Left lobe of liver (tissue), 2 donors: ENCODE measurements at regions not wholly inside any gene's neighbourhood (a gene's known extent, or its start where the extent isn't known, plus 50 kb on each side); places are given as distances from the start of the nearest gene placed in this dataset.
"Not testable (repeated sequence)": the region's sequence is repeated elsewhere in the genome, so short reads cannot be mapped to it uniquely, and the experiment has no call there.

Source experiments
- ATAC-seq: fragments of 200-7000 bp; cut with Tn5 transposase; one replicate; pipeline ENCODE4 v1.9.1; 2020; ENCODE audit warnings: mild to moderate bottlenecking, moderate library complexity
- DNase-seq: peaks from one replicate; pipeline ENCODE4 v3.0.0-alpha.2; 2020; ENCODE audit warnings: low spot score
- donor health status: DM: no; HTN: no; CAD: no; lungs with moderate emphysema.
- donor health status: DM: no; HTN: yes; CAD: no.

DNA sequence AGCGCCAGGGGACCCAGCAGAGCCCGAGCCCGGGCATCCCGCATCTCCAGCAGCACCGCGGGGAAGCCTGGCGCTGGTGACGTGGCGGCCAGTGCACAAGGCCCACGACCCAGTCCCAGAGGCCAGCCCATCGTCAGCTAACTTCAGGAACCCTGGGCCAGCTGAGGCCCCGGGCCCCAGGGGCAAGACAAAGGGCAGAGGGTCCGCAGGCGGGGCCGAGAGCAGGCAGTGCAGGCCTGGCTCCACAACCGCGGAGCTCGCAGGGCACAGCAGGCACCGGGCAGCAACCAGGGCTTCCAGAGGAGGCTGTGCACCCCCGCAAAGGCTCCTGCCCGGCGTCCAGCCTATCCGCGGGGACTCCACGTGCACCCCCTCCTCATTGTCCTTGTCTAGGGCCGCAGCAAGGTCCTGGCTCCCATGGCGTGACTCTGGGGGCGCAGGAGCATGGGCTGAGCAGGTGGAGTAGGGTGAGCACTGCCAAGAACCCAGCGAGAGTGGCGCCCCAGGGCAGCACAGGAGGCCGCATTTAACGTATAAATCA lies 352.5 kb downstream of the KCNJ18 start:
- not testable (repeated sequence) for ATAC-seq, DNase-seq

DNA sequence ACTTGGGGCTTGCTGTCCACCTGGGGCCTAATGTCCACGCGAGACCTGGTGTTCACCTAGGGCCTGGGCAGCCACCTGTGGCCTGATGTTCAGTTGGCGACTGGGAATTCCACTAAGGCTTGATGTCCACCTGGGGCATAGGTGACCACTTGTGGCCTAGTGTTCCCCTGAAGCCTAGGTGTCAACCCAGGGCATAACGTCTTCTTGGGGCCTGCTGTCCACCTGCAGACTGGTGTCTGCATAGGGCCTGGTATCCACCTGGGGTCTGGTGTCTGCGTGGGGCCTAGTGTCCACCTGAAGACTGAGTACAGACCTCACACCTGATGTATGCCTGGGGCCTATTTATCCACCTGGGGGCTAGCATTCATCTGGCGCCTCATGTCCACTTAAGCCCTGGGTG lies 355.2 kb downstream of the KCNJ18 start:
- DNase-seq, result not testable (repeated sequence)

DNA sequence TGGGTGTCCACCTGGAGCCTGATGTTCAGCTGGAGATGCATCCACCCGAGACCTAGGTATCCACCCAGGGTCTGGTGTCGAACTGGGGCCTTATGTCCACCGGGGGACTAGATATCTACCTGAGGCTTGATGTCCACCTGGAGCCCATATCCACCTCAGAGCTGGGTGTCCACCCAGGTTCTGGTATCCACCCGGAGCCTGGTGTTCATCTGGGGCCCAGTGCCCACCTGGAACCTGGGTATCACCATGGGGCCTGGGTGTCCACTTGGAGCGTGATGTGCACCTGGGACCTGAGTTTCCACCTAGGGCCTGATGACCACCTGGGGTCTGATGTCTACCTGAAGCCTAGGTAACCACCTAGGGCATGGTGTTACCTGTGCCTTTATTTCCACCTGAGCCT lies 355.9 kb downstream of the KCNJ18 start:
- not testable (repeated sequence) for DNase-seq, ATAC-seq

More for the DNA sequence above, 355.2 kb downstream of the KCNJ18 start:
- not testable (repeated sequence) for ATAC-seq

DNA sequence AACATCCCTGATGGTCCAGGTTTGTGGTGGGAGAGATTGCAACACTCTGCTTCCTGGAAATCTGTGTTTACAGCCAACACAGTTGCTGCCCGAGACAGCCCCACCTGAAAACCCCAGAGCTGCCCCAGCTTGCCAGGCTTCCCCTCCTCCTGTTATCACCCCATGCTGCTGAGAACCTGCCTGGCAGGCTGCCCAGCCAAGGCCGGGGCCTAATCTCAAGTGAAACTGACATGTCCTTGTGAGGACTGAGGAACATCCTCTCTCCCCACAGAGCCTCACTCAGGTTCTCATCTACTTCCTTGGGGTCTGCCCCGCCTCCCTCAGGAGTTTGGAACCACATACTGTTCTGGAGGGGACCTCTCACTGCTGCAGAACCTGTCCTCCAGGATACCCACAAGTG lies 358.4 kb downstream of the KCNJ18 start:
- not testable (repeated sequence) for DNase-seq, ATAC-seq

DNA sequence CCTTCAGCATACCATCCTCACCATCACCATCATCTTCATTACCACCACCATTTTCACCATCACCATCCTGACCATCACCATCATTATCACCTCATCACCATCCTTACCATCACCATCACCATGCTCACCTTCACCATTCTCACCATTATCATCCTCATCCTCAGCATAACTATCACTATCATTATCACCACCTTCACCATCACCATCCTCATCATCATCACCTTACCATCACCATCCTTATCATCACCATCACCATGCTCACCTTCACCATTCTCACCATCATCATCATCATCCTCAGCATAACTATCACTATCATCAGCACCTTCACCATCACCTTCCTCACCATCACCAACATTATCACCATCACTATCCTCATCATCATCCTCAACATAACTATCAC lies 360.4 kb downstream of the KCNJ18 start:
- not testable (repeated sequence) for DNase-seq, ATAC-seq

DNA sequence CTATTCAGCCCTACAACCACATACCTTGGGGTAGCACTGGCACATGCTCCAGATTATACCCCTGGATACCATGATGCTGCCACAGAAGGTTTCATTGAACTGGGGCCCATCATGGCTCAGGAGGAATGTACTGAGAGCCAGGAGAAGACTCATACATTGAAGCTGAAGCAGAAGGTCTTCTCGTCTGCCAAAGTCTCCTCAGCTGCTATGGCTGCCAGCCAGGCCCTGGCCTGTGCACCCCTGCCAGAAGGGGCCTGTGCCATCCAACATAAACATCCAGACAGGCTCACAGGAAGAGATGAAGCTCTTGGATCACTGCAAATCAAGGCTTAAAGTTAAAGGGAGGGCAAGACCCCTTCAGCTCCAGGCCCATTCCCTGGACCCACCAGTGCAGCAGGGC lies 364.2 kb downstream of the KCNJ18 start:
- DNase-seq, ATAC-seq: not testable (repeated sequence)

DNA sequence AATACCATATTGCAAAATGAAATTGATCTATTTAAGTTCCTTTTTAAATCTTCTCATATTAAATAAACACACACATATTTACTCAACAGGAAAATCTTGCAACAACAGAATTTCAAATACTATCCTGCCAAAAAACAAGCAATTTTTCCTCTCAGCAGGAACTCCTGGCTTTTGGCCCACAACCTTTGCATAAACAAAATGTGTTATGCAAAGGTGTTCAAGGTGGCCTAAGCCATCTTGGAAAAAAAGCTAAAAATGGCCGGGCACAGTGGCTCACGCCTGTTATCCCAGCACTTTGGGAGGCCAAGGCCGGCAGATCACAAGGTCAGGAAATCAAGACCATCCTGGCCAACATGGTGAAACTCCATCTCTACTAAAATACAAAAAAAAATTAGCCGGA lies 383.6 kb downstream of the KCNJ18 start:
- not testable (repeated sequence) for DNase-seq, ATAC-seq

DNA sequence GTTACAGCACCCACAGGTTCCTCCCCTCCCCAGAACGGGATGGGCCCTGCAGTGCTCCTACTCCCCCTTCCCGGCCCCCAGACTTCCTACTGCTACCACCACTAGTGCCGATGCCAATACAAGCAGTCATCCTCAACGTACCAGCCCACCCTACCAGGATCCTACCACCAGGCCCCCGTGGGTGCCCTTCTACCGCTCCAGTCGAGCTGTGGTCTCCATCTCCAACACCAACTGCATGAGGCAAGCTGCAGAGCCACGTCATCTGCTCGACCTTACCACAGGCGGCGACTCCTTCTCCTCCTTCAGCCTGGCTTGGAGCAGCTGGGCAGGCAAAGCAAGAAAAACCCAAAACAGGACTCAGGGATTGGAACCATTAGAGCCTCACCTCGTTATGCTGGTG lies 396.3 kb downstream of the KCNJ18 start:
- not testable (repeated sequence) for DNase-seq, ATAC-seq

DNA sequence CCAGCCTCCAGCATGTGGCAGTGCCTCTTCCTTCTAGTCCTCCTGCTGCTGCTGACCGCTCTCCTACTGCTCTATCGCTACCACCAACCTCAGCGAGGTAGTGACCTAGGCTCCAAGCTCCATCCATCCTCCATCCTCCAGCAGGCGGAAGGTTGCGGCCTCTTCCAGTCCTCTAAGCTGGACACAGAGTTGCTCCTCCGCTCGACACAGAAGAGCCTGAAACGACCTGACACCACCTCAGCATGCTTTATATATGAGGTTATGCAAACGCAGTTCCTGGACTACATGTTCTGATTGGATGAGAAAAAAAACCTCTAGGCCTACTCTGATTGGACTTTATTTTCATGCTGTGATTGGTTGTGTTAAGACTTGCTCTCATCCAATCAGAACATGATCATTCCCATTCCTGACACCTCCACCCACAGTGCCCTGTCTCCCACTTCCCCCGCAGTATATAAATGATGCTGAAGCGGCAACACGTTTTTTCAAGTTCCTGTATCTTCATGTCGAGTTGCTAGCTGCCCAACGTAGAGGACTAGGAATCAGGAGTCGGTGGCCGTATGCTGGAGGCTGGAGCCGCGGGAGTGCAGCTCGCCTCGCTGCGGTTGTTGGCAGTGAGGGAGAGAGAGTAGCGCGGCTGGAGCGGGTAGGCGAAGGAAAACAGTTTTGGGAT lies 398.1 kb downstream of the KCNJ18 start:
- no peak for DNase-seq
- ATAC-seq, result no peak

DNA sequence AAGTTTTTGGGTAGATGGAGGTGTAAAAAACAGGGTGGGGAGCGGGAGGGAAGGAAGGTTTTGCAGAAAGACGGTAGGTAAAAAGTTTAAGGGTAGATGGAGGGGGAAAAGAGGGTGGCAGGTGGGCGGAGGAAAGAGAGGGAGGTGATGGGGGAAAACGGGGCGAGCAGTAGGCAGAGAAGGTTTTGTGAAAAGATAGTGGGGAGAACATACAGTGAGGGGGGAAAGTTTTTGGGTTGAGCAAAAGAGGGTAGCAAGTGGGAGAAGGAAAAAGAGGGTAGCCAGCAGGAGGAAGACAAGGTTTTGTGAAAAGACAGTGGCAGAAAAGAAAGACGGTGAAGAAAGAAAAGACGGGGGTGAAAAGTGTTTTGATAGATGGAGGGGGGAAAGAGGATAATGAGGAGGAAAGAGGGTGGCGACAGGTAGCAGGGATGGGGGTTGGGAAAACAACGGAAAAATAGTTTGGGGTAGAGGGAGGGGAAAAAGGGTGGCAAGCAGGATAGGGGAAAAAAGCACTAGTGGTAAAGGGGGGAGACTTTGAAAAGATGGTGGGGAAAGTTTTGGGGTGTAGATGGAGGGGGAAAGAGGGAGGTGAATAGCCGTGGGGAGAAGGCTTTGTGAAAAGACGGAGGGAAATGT lies 398.8 kb downstream of the KCNJ18 start:
- ATAC-seq, DNase-seq: not testable (repeated sequence)

DNA sequence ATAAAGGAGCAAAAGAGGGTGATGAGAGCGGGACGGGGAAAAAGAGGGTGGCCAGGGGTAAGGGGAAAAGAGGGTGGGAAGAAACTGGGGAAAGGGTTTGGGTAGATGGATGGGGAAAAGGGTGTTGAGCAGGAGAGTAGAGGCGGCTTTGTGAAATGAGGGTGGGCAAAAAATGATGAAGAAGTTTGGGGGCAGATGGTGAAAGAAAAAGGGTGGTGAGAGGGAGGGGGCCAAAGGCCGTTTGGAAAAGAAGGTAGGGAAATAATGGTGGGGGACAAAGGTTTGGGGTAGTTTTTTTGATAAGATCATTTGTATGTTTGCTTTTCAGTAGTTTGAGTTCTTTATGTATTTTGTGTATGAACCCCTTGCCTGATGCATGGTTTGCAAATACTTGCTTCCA lies 399.5 kb downstream of the KCNJ18 start:
- not testable (repeated sequence) for ATAC-seq, DNase-seq

DNA sequence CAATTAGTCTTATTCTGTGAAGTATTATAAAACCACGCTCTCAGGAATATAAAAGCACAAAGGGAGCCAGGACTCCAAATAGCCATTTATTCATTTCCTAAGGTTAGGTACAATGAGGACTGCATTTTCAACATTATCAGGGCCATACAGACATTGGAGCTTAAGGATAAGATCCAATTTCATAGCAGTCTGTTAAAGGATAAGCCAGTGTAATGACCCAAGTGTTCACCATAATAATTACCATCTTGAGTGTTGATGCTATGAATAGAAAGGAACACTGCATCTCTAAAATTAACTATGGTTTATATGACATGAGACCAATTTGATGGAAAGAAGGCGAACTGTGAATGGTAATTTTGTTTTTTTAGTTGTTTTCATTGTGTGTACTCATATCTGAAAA lies 403.1 kb downstream of the KCNJ18 start:
- DNase-seq, ATAC-seq: not testable (repeated sequence)

DNA sequence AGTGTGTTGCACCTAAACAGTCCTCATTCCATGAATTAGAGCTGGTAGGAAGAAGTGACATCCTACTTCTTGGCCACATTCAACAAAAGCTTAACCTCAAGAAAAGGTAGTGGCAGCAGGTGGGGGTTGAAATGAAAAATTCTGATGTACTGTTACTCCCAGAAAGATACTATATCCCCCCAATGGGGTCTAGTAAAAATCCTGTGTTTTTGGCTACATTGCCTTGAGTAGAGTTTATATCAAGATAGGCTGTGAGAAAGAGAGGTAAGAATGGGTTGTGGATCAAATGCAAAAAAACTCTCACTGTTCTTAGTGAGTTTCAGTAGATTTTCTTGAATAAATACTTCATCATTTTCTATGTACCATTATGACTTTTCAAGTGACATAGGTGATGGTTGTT lies 407.3 kb downstream of the KCNJ18 start:
- ATAC-seq, result not testable (repeated sequence)

DNA sequence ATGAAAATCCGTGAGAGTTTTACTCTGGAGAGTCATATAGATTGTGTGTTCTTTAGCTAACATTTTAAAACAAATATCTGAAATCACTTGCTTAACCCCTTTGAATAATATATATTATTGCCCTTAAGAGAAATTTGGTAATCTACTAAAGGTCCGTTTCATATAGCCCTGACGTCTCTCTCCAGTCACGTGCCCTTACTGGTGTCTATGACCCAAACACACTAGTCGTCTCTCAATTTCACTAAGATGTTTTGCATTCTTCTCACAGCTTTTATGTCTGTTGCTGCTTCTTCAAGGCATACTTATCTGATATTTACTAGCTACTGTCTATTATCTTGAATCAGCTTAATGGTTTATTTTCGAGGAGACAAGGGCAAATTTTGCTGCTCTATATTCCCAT lies 409.9 kb downstream of the KCNJ18 start:
- DNase-seq (no peak), ATAC-seq (no peak)

More for the DNA sequence above, 407.3 kb downstream of the KCNJ18 start:
- DNase-seq, result not testable (repeated sequence)

DNA sequence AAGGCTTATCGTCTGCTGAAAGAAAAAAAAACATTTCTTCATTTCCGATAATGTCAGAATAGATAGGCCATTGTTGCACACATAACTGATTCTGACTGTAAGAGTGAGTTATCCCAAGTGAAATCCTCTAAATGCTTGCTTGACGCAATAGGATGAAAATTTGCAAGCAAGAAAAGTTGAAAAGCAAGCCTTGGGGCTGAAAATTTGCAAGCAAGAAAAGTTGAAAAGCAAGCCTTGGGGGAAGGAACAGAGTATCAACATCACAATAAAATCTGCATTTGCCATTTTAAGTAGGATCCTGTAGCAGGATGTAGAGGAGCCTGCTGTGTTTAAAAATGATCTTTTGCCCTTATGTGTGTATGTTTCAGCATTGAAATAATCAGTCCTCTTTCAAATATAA lies 424.4 kb downstream of the KCNJ18 start:
- DNase-seq, ATAC-seq: not testable (repeated sequence)

DNA sequence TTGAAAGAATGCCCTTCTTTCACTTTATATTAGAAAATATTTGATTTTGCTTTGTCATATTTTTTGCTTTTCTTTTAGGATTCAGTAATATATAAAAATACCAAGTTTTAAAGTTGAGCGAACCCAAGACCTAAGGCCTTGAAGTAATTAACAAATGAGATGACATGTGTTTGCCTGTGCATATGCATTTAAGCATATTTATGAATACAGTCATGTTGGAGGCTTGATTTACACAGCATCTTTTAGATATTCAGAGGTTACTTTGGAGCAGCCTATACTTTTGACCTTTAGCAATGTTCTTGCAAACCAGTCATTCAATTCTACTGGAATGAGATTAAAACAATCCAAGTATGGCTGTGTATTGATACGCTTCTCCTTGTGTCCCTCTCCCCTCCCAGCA lies 425.1 kb downstream of the KCNJ18 start:
- DNase-seq, ATAC-seq: not testable (repeated sequence)

DNA sequence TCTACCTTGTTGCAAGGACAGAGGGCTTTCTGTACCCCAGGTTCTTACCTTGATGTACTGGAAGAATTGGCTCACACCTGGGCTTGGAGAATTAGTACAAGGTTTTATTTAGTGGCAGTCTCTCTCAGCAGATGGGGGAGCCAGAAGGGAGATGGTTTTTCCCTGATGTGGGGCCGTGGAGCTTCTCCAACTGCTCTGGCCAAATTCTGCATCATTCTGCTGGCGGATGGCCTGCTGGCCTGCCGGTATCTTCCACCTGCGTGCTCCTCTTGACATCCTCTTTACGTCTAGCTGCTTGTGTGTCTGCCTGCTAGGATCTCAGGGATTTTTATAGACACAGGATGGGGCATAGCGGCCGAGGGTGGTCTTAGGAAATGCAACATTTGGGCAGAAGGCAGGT lies 426.7 kb downstream of the KCNJ18 start:
- not testable (repeated sequence) for DNase-seq, ATAC-seq

DNA sequence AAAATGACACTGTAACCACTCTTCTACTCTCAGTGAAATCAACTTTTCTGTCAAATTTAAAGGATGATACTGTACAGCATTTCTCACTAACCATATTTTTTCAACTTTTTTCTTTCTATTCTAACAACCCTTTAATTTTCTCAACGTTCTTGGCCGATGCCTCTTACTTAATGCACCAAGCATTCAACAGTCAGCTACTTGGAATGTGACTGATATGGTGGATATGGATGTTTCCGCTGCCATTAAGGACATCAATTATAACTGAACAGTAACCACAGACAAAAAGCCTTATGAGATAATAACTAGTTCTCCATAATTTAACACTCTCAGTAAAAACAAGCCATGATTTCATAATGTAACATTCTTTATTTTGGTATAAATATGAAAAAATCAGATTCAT lies 427.4 kb downstream of the KCNJ18 start:
- DNase-seq, ATAC-seq: not testable (repeated sequence)

DNA sequence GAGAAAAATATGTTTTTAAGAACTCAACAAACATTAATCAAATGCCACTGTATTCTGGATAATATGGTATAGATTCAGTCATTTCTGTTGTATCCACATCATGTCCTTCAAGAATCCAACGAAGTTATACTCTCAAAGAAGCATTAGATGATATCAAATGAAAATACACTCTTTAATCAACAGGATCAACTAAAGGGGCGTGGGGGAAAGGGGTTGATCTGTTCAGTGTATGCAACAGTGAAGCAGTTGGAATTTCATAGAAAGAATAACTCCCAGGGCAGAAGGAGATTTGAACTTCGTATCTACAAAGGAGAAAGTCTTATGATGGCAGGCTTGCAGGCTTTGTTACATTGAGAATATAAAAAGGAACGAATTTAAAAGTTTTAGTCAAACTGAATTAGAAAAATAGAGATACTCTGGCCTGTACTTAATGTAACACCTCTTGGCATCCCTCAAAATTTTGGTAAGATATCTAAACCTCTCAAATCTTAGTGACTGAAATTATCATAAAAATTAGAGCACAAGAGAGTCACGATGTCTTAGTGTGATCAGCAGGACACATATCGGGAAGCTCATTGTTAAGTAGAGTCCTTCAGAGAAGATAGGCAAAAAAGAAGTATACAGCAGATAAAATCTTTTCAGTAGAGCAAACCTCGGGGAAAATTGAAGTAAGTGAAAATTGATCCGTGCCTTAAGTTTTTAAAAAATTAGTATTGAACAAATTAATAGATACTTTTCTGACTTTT lies 431.4 kb downstream of the KCNJ18 start:
- DNase-seq, result no peak

DNA sequence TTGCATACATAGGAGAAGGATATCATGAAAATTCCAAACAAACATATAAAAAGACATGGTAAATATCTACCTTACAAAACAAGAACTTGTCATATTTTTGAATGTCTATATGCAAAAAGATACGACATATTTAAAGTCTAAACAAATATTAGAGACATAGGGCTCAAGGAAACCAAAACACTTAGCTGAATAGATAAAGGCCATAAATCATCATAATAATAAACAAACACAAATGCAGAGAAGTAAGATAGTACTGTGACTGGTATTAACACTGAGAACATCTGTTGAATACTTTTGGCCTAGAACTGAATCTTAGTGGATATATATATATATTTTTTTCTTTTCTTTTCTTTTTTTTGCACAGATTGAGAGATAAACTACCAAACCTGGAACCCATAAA lies 435.8 kb downstream of the KCNJ18 start:
- ATAC-seq, result no peak
- no peak for DNase-seq

More for the DNA sequence above, 431.4 kb downstream of the KCNJ18 start:
- no peak for ATAC-seq

DNA sequence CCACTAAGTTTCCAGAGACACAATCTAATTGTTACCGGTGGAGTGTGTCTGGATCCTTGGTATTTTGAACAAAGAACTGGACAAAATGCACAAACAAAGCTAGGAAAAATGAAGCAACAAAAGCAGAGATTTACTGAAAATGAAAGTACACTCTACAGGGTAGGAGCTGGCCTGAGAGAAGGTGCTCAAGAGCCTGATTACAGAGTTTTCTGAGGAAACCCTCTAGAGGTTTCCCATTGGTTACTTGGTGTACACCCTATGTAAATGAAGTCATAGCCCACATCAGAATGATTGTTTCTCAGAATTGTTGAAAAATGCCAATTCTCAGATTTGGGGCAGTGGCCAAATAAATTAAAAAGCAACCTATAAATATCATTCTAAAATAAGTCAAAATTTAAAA lies 436.4 kb downstream of the KCNJ18 start:
- no peak for ATAC-seq
- no peak for DNase-seq
